ENCODE measurements at regions not wholly inside any gene's neighbourhood (a gene's known extent, or its start where the extent isn't known, plus 50 kb on each side); places are given as distances from the start of the nearest gene placed in this dataset.
A peak's percentile ranks its signal among the peaks of the same experiment; 100 is the strongest.
"Not testable (repeated sequence)": the region's sequence is repeated elsewhere in the genome, so short reads cannot be mapped to it uniquely, and the experiment has no call there.

DNA sequence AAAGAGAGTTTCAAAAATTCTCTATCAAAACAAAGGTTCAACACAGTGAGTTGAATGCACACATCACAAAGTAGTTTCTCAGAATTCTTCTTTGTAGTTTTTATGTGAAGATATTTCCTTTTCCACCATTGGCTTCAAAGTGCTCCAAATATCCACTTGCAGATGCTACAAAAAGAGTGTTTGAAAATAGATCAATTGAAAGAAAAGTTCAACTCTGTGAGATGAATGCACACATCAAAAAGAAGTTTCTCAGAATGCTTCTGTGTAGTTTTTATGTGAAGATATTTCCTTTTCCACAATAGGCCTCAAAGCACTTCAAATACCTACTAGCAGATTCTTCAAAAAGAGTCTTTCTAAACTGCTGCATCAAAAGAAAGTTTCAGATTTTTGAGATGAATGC is 298.3 kb upstream of the DEFB115 start:
- H3K27me3 ChIP-seq (ENCODE audit: control insufficient read depth, insufficient read depth, low read length); H3K4me3 ChIP-seq (ENCODE audit: low read depth, low read length); H3K9me3 ChIP-seq (ENCODE audit: control insufficient read depth, insufficient read depth, low read length); H3K36me3 ChIP-seq (ENCODE audit: control insufficient read depth, insufficient read depth, low read length); H3K9ac ChIP-seq (ENCODE audit: low read depth, low read length); H3K4me1 ChIP-seq (ENCODE audit: control insufficient read depth, insufficient read depth, low read length): not testable (repeated sequence)

DNA sequence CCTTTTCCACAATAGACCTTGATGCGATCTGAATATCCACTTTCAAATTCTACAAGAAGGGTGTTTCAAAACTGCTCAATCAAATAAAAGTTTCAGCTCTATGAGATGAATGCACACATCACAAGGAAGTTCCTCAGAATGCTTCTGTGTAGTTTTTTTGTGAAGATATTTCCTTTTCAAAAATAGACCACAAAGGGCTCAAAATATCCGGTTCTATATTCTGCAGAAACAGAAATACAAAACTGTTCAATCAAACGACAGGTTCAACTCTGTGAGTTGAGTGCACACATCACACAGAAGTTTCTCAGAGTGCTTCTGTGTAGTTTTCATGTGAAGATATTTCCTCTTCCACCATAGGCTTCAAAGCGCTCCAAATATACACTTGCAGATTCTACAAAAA is 293.9 kb upstream of the DEFB115 start:
- Histone ChIP-seq H3K27me3 (ENCODE audit: control insufficient read depth, insufficient read depth, low read length) (no peaks in the 10 kb centered on the region), H3K36me3 (ENCODE audit: control insufficient read depth, insufficient read depth, low read length) (no peaks in the 10 kb centered on the region), H3K9ac (ENCODE audit: low read depth, low read length) (no peak overlapping the region), H3K4me1 (ENCODE audit: control insufficient read depth, insufficient read depth, low read length) (no peaks in the 10 kb centered on the region), H3K4me3 (ENCODE audit: low read depth, low read length) (no peak overlapping the region), H3K9me3 (ENCODE audit: control insufficient read depth, insufficient read depth, low read length) (no peaks in the 10 kb centered on the region)

DNA sequence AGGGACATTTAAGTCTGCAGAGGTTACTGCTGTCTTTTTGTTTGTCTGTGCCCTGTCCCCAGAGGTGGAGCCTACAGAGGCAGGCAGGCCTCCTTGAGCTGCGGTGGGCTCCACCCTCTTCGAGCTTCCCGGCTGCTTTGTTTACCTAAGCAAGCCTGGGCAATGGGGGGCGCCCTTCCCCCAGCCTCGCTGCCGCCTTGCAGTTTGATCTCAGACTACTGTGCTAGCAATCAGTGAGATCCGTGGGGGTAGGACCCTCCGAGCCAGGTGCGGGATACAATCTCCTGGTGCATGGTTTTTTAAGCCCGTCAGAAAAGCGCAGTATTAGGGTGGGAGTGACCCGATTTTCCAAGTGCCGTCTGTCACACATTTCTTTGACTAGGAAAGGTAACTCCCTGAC is 281.6 kb upstream of the DEFB115 start:
- not testable (repeated sequence) for H3K4me3 ChIP-seq (ENCODE audit: low read depth, low read length); H3K9me3 ChIP-seq (ENCODE audit: control insufficient read depth, insufficient read depth, low read length); H3K27me3 ChIP-seq (ENCODE audit: control insufficient read depth, insufficient read depth, low read length); H3K36me3 ChIP-seq (ENCODE audit: control insufficient read depth, insufficient read depth, low read length); H3K4me1 ChIP-seq (ENCODE audit: control insufficient read depth, insufficient read depth, low read length); H3K9ac ChIP-seq (ENCODE audit: low read depth, low read length)

DNA sequence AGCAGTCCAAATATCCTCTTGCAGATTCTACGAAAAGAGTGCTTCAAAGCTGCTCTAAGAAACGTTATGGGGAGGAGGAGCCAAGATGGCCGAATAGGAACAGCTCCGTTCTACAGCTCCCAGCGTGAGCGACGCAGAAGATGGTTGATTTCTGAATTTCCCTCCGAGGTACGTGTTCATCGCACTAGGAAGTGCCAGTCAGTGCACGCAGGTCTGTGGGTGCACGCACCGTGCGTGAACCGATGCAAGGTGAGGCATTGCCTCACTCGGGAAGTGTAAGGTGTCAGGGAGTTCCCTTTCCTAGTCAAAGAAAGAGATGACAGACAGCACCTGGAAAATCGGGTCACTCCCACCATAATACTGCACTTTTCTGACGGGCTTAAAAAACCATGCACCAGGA is 272.1 kb upstream of the DEFB115 start:
- Histone ChIP-seq H3K27me3 (ENCODE audit: control insufficient read depth, insufficient read depth, low read length) (no peaks in the 10 kb centered on the region), H3K36me3 (ENCODE audit: control insufficient read depth, insufficient read depth, low read length) (no peaks in the 10 kb centered on the region), H3K9me3 (ENCODE audit: control insufficient read depth, insufficient read depth, low read length) (peaks cover 4% of the 10 kb centered on the region), H3K4me3 (ENCODE audit: low read depth, low read length) (peak overlapping the region; percentile 32), H3K4me1 (ENCODE audit: control insufficient read depth, insufficient read depth, low read length) (no peaks in the 10 kb centered on the region), H3K9ac (ENCODE audit: low read depth, low read length) (no peak overlapping the region)
